A172 (cell line): ENCODE measurements at regions not wholly inside any gene's neighbourhood (a gene's known extent, or its start where the extent isn't known, plus 50 kb on each side); places are given as distances from the start of the nearest gene placed in this dataset.
"Not testable (repeated sequence)": the region's sequence is repeated elsewhere in the genome, so short reads cannot be mapped to it uniquely, and the experiment has no call there.

Source experiments
- DNase-seq: peaks from one replicate; pipeline ENCODE4 v3.0.0-alpha.2; 2015; ENCODE audit warnings: low spot score

GRCh38 chr11:96779030-96779429, 389.2 kb downstream of the JRKL start:
- DNase-seq: no peak

DNA sequence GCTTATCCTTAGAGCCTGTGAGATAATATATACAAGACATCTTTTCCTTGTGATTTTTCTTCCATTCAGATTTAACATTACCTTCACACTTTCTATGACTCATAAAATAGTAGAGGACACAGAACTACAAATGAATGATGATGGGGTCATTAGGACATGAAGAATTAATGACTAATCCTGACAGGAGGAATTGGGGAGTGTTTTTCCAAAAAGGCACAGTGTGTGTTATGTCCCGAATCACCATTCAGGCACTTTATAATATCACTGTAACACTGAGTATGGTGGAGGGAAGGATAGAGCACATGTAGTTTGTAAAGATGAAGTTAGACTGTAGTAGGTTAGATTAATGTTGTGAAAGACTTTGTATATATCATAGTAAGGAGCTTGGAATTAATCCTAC, 391.3 kb downstream of the JRKL start:
- DNase-seq: peak; percentile 10

- DNase-seq: no peak
Measured at GRCh38 chr11:96782632-96783031, 392.8 kb downstream of the JRKL start.

GRCh38 chr11:96783311-96783710, 393.5 kb downstream of the JRKL start:
- DNase-seq: no peak

GRCh38 chr11:96785073-96785472, 395.3 kb downstream of the JRKL start:
- DNase-seq: no peak

GRCh38 chr11:96794152-96794551, 404.3 kb downstream of the JRKL start:
- no peak for DNase-seq

DNA sequence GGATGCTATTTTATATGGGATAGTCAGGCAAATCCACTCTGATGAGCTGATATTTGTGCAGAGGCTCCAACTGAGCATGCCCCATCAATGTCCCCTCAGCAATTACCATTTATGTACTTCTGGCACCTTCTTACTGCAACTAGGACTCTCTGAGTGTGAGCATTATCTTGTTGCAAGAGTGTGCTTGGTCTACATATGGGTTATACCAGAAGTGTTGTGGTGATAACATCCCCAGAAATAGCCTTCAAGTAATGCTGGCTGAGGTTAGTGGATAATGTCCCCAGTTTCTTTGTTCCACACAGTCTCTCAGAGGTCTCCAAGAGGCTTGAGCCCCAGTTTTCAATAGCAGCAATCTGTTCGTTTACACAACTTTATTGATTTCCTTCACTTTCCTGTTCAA, 408.6 kb downstream of the JRKL start:
- DNase-seq: no peak

DNA sequence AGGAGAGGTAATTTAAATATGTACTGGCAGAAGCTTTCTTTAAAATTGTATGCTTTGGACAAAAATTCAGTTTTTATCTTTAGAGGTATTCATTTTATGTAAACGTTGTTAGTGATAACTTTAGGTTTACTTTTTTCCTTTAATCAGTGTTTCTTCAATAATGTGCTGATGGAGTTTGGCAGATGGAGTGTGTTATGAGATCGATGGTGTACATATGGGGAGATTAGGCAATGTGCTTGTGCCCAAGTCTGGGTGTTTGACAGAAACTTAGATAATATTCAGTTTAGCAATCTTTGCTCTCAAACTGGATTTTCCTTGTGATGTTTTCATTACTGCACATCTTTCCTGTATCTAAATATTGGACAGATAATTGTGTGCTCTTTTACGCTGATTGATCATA, 425.4 kb downstream of the JRKL start:
- no peak for DNase-seq

- peak; percentile 60 for DNase-seq
Measured at GRCh38 chr11:96817482-96818399, 427.9 kb downstream of the JRKL start.

DNA sequence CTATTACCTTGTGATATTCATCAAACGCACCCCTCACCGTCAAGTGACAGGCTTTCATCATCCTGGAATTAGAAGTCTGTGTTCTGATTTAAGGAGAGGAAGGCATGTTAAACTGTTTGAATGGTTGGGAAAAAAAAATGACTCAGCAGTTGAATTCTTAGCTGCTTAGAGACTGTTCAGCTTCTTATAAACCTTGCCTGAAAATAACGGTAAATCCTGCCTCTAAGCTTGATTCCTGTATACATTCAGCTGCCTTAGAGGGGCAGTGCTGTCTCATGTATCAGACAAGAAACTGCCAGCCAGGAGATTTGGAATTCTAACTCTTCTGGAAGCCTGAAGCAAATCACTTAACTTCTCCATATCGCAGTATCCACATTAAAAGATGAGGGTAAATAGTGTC, 437.4 kb downstream of the JRKL start:
- DNase-seq: peak; percentile 54

- DNase-seq: no peak
Measured at GRCh38 chr11:96841792-96842191, 452.0 kb downstream of the JRKL start.

DNA sequence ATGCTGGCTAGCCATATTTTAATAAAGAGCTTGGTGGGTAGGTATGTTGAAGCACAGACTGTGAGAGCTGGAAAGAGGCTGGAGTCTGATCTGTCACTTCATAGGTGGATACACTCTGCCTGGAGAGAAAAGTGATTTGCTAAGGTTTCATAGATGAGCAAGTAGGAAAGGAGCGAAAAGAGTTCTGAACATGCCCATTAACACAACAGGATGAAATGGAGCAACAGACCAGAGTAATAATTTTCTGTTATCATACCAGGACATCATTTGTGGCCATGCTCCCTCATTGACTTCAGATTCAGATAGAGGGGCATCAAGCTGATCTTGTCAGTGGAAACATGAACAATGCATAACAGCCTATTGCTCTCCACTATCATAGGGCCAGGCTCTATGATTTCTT, 452.9 kb downstream of the JRKL start:
- no peak for DNase-seq

GRCh38 chr11:96854425-96854824, 464.6 kb downstream of the JRKL start:
- no peak for DNase-seq

GRCh38 chr11:96861722-96862121, 471.9 kb downstream of the JRKL start:
- not testable (repeated sequence) for DNase-seq

DNA sequence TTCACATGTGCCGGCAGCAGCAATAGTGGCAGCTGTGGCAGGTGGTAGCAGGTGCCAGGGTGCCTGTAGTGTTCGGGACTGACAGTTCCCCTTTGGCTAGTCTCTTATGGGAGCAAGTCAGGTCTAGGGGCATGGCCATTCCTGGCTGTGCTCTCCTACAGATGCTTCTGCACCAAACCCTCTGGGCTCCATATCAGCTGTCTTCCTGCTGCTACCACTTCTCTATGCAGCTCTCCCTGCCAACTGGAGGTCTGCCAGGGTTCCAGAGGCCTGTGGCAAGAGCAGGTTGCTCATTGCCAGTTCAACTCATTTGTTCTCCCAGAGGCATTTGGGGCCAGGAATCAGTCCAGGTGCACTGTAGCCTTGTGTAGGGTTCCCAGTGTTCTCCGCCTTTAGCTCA, 473.7 kb downstream of the JRKL start:
- no peak for DNase-seq

DNA sequence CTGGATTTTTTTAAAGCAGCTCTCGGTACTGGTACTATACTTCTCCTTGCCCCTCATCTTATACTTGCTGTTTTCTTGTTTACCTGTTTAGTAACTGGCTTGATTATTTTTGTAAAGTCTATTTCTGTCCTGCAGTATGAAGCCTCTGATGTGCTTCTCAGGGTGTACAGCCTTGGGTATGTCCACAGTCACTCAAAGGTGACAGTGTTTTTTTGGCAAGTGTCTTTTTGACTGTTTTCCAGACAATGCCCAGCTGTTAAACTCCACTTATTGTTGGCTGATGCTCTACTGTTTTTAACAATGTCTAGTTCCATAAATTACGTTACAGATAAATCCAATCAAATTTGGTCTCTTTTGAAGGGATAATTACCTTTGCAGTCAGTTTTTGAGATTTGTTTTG, 475.2 kb downstream of the JRKL start:
- DNase-seq: no peak

DNA sequence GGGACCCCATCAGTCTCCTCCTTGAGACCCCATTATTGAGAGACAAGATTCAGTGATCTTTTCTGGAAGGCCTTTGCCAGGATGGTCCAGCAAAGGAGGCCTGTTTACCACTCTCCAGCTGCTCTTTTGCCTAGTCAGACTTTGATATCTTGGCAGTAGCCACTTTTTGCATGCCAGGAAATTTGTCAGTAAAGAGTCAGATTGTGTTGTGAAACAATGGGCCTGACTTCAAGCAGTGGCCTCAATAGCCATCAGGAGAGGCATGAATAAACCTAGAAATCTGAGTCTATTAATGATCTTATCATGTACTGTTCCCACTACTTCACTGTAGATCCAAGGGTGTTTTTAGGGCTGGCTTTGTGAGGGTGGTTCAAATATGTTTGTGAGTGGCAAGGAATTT, 479.4 kb downstream of the JRKL start:
- no peak for DNase-seq

- DNase-seq: peak; percentile 2
Measured at GRCh38 chr11:96875712-96876111, 485.9 kb downstream of the JRKL start.

DNA sequence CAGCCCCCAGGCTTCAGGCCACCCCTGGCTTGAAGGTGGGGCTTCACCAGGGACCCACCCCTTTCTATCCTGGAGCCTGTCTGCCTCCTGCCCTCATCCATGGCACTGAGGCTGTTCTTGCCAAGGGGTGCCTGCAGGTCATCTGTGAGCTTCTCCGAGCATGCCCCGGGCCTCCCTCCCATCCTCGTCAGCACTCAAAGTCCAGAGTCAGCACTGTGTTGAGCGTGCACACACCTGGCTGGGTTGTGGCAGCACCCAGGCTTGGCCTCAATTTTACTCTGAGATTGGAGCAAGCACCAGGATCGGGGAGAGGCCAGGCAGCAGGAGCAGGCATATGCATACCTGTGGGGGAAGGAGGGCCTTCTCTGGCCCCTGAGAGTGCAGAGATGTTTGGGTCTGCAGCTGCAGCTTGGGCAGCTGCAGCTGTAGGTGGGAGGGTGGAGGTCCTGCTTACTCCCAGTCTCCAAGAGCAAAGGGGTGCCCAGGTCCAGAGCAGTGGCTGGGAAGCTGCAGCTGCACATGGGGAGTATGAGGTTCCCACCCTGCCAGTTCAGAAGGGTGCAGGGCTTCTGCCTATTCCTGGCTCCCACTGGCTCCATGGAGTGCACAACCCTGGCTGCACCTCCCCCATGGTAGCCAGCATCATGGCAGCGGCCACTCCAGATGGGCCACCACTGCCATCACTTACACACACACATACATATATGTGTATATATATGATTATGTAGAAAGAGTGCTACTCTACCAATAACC, 488.7 kb downstream of the JRKL start:
- DNase-seq: no peak

- not testable (repeated sequence) for DNase-seq
Measured at GRCh38 chr11:96882622-96883021, 492.8 kb downstream of the JRKL start.

DNA sequence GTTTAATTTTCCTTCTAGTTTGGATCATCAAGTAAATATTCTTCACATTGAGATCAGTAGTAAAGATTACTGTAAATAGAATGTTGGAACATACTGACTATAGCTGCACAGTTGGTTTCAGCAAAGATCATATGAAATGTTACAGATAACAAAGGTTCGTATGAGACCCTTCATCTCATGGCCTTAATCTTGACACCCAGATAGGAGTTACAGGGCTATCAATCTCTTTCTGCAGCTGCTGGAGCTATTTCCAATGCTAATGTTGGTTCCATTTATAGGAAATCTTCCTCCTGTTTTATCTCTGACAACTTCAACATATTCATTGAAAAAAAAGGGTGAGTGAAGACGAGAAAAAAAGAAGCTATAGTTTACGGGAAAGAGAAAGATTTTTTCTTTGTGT, 495.6 kb downstream of the JRKL start:
- no peak for DNase-seq

DNA sequence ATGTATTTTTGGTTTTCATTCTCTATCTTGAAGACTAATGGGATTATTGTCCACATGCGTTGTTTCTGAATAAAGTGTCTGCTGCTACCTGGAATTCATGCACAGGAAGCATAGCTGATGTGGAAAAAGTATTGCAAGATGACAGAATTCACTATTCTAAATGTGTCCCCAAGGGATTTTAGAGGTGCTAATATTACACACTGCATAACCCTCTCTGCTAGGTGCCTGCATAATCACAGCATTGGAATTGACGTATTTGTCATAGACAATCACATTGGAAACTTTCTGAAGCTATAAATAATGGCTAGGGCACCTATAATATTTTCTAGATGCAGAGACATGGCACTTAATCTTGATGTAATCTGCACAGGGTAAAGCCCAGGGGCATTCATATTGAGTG, 496.1 kb downstream of the JRKL start:
- no peak for DNase-seq

- no peak for DNase-seq
Measured at GRCh38 chr11:96893988-96894387, 504.2 kb downstream of the JRKL start.
